ENCODE measurements at regions not wholly inside any gene's neighbourhood (a gene's known extent, or its start where the extent isn't known, plus 50 kb on each side); places are given as distances from the start of the nearest gene placed in this dataset.

DNA sequence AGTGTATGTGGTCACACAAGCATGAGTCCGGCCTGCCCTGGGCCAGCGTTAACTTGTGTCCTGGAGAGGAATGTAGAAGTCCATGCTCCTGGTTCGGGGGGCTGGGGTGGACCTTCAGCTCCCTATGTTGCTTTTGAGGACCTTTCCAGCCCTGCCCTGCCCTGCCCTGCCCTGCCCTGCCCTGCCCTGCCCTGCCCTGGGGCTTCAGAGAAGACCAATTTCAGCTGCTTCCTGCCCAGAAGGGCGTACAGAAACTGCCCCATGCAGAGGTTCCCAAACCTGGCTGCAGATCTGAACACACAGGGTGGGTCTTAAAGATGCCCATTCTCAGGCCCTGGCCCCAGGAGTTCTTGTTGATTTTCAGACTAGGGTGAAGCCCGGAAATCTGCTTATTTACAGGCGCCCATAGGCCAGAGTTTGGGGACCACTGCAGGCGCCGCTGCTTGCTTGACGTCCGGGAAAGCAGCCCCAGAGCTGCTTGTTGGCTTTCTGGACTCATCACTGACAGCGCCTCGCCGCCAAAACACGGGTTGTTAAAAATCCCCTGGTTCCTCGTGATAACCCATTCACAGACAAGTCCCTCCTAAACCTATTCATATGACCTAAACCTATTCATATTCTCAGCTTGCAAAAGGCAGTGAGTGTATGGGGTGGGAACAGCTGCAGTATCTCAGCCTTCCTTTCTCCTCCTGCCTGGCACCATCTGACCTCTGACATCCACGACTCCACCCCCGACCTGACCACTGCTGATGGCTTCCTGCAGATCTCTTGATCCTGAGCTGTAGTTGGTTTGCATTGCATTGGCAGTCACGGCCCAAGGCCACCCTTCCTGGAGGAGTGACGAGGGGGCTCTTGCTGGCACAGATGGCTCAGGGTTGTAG, 198.3 kb downstream of the GLI2 start:
- TF ChIP-seq POLR2A (IDR thresholded peaks at IDR 0.05): no peak
- TF ChIP-seq, protein P1, sequence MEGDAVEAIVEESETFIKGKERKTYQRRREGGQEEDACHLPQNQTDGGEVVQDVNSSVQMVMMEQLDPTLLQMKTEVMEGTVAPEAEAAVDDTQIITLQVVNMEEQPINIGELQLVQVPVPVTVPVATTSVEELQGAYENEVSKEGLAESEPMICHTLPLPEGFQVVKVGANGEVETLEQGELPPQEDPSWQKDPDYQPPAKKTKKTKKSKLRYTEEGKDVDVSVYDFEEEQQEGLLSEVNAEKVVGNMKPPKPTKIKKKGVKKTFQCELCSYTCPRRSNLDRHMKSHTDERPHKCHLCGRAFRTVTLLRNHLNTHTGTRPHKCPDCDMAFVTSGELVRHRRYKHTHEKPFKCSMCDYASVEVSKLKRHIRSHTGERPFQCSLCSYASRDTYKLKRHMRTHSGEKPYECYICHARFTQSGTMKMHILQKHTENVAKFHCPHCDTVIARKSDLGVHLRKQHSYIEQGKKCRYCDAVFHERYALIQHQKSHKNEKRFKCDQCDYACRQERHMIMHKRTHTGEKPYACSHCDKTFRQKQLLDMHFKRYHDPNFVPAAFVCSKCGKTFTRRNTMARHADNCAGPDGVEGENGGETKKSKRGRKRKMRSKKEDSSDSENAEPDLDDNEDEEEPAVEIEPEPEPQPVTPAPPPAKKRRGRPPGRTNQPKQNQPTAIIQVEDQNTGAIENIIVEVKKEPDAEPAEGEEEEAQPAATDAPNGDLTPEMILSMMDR (IDR thresholded peaks at IDR 0.05): no peak
